Duodenal mucosa (tissue), 2 donors: ENCODE measurements at regions not wholly inside any gene's neighbourhood (a gene's known extent, or its start where the extent isn't known, plus 50 kb on each side); places are given as distances from the start of the nearest gene placed in this dataset.
"Not testable (repeated sequence)": the region's sequence is repeated elsewhere in the genome, so short reads cannot be mapped to it uniquely, and the experiment has no call there.

Source experiments
- H3K27ac ChIP-seq: one replicate; pipeline ENCODE4 v1.7.0; 2013; ENCODE audit warnings: low read depth, low read length
- H3K27me3 ChIP-seq, 2 donors: one replicate each; pipeline ENCODE4 v1.7.0; 2013; ENCODE audit warnings: low read length in 2 of 2, control low read depth in 1 of 2; ENCODE audit not compliant: insufficient read depth in 2 of 2, control insufficient read depth in 1 of 2
- H3K36me3 ChIP-seq, 2 donors: one replicate each; pipeline ENCODE4 v1.7.0; 2013; ENCODE audit warnings: low read length in 2 of 2, control low read depth in 1 of 2; ENCODE audit not compliant: insufficient read depth in 2 of 2, control insufficient read depth in 1 of 2
- H3K4me1 ChIP-seq, 2 donors: one replicate each; pipeline ENCODE4 v1.7.0; 2013; ENCODE audit warnings: low read length in 2 of 2, control low read depth in 1 of 2; ENCODE audit not compliant: insufficient read depth in 2 of 2, control insufficient read depth in 1 of 2
- H3K4me3 ChIP-seq, 2 donors: one replicate each; pipeline ENCODE4 v1.7.0; 2013; ENCODE audit warnings: low read length in 2 of 2, low read depth in 1 of 2
- H3K9ac ChIP-seq, 2 donors: one replicate each; pipeline ENCODE4 v1.7.0; 2013; ENCODE audit warnings: low read length in 2 of 2, low read depth in 1 of 2
- H3K9me3 ChIP-seq, 2 donors: one replicate each; pipeline ENCODE4 v1.7.0; 2013; ENCODE audit warnings: low read length in 2 of 2, control low read depth in 1 of 2; ENCODE audit not compliant: control insufficient read depth in 1 of 2

DNA sequence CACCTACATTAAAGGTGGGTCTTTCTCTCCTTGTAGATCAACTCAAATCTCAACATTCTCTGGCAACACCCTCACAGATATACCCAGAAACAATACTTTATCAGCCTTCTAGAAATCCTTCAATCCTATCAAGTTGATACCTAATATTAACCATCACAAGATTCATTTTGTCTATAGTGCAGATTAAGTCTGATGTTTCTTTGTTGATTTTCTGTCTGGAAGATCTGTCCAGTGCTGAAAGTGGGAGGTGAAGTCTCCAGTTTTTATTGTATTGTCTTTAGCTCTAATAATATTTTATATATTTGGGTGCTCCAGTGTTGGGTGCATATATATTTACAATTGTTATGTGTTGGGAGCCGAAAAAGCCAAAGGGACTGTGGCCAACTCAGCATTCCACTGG is 493.9 kb upstream of the ADGRB3 start:
- Histone ChIP-seq H3K4me1 (no peaks in the 10 kb centered on the region), H3K9ac (no peak overlapping the region), H3K9me3 (peaks cover 10 to 23% of the 10 kb centered on the region in 2 donors), H3K4me3 (no peak overlapping the region), H3K27ac (no peak overlapping the region), H3K36me3 (no peaks in the 10 kb centered on the region), H3K27me3 (no peaks in the 10 kb centered on the region)

DNA sequence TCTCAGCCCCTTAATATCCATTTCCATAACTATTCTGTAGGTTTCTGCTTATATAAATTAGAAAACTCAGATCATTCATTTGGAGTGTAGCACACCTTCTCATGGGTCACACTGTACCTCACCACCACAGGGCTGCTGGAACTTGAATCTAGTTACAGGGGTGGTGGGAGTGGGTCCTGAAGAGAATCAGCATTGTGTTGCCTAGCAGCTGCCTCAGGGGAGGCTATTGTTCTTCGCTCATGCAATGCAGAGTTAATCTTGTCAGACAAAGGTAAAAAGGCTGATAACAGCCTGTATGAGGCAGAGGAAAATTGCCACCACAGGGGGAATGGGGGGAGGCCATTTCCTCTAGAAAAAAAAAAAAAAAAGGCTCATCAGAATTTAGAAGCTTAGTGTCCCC is 496.0 kb upstream of the ADGRB3 start:
- no peaks in the 10 kb centered on the region for H3K4me1 ChIP-seq
- H3K4me3 ChIP-seq = no peak overlapping the region
- no peak overlapping the region for H3K27ac ChIP-seq
- H3K9me3 ChIP-seq = peaks cover 11 to 17% of the 10 kb centered on the region in 2 donors
- no peak overlapping the region for H3K9ac ChIP-seq
- H3K36me3 ChIP-seq = no peaks in the 10 kb centered on the region
- no peaks in the 10 kb centered on the region for H3K27me3 ChIP-seq

DNA sequence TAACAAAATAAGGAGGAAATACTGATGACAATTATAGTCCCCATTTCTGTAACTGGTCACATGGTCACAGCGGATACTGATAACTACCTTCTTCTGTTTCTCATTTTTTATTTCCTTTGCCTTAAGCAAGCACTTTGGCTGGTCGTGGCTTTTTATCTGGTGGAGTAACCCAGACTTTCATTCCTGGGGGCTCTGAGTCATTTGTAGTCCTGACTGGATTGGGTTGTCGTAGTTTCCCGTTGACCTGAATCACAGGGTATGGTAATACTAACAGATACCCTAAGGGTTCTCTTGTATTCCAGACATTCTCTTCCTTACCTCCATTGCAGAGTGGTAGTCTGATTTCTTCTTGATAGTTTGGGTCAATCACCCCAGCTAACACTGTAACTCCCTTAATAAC is 500.3 kb upstream of the ADGRB3 start:
- H3K27me3 ChIP-seq = no peaks in the 10 kb centered on the region
- no peak overlapping the region for H3K4me3 ChIP-seq
- H3K9me3 ChIP-seq = peaks cover 9 to 21% of the 10 kb centered on the region in 2 donors
- no peak overlapping the region for H3K9ac ChIP-seq
- no peaks in the 10 kb centered on the region for H3K36me3 ChIP-seq
- H3K4me1 ChIP-seq = no peaks in the 10 kb centered on the region
- H3K27ac ChIP-seq = no peak overlapping the region

DNA sequence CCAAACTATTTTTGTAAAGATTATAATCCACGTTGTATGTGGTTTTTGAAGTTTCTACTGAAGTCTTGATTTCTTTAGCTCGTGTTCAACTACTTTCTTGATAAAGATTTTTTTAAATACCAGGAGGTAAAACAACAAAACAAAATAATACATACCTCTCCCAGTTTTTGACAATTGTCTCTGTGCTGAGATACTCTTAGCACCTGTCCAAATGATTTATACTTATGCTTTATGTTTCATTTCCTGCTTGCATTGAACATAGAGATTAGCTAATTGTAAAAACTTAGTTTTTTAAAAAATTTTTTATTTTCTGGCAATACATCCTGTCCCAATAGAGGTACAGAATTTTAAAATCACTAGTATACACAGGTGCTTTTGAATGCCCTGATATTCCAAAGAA is 506.9 kb upstream of the ADGRB3 start:
- Histone ChIP-seq H3K27me3 (no peaks in the 10 kb centered on the region), H3K4me1 (no peaks in the 10 kb centered on the region), H3K4me3 (no peak overlapping the region), H3K27ac (no peak overlapping the region), H3K9me3 (peaks cover 0 to 4% of the 10 kb centered on the region in 2 donors), H3K9ac (no peak overlapping the region), H3K36me3 (no peaks in the 10 kb centered on the region)

DNA sequence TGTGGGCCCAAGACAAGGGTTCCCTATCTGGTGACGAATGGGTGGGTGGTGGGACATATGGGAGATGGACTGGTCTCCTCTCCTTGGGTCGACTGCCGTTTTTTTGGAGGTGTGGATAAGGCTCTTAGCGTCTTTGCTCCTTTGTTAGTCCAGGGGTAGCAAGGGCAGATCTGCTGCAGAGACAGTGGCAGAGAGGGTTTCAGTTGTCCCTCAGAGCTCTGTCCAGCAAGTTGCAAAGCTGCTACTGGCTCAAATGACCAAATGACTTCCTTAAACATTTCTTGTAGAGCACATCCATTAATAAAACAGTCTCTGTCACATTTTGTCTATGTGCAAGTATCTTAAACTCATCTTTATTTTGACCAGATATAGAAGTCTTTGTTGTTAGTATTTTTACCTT is 508.0 kb upstream of the ADGRB3 start:
- H3K9ac ChIP-seq = no peak overlapping the region
- no peak overlapping the region for H3K27ac ChIP-seq
- no peaks in the 10 kb centered on the region for H3K4me1 ChIP-seq
- no peak overlapping the region for H3K4me3 ChIP-seq
- H3K9me3 ChIP-seq = peaks cover 0 to 7% of the 10 kb centered on the region in 2 donors
- no peaks in the 10 kb centered on the region for H3K36me3 ChIP-seq
- H3K27me3 ChIP-seq = no peaks in the 10 kb centered on the region

DNA sequence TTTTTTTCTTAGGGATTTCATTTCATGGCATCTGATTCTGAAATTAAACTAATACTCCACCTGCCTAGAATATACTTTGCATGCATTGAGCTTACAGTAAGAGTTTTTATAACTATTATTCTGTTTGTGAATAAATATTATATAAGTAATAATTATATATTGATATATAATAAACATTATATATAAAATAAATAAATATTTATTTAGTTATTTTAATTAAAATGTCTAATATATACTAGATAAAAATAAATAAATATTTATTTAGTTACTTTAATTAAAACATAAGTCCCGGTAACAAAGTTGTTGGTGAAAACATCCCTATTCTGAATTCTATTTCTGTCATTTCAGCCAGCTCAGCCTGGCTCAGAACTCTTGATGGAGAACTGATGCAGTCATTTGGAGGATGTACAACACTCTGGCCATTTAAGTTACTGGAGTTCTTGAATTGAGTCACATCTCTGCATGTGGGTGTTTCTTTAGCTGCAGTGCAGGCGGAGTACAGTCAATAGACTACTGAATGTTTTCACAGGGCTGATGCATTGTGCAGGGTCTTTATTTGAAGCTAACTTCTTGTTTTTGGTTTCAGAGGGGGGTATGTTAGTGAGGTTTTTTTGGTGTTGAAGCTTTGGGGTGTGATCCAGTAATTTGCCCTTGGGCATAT is 508.9 kb upstream of the ADGRB3 start:
- Histone ChIP-seq H3K27ac (no peak overlapping the region), H3K27me3 (no peaks in the 10 kb centered on the region), H3K9ac (no peak overlapping the region), H3K4me3 (no peak overlapping the region), H3K9me3 (peaks cover 2 to 15% of the 10 kb centered on the region in 2 donors), H3K36me3 (no peaks in the 10 kb centered on the region), H3K4me1 (no peaks in the 10 kb centered on the region)

DNA sequence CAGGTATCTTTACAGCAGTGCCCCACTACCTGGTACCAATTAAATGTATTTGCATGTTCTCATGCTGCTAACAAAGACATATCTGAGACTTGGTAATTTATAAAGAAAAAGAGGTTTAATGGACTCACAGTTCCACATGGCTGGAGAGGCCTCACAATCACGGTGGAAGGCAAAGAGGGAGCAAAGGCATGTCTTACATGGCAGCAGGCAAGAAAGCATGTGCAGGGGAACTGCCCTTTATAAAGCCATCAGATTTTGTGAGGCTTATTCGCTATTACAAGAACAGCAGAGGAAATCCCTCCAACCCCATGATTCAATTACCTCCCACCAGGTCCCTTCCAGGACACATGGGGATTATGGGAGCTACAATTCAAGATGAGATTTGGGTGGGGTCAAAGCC is 512.1 kb upstream of the ADGRB3 start:
- not testable (repeated sequence) for H3K27ac ChIP-seq, H3K4me1 ChIP-seq

DNA sequence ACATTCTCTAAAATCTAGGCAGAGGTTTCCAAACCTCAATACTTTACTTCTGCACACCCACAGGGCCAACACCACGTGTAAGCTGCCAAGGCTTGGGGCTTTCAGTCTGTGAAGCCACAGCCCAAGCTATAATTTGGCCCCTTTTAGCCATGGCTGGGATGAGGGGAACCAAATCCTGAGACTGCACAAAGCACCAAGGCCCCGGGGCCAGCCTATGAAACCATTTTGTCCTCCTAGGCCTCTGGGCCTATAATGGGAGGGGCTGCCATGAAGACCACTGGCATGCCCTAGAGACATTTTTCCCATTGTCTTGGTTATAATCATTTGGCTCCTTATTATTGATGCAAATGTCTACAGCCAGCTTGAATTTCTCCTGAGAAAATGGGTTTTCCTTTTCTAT is 513.0 kb upstream of the ADGRB3 start:
- Histone ChIP-seq H3K27me3 (no peaks in the 10 kb centered on the region), H3K4me1 (no peaks in the 10 kb centered on the region), H3K27ac (no peak overlapping the region)

More for the DNA sequence above, 512.1 kb upstream of the ADGRB3 start:
- H3K9me3 ChIP-seq = peaks cover 2 to 15% of the 10 kb centered on the region in 2 donors
- H3K9ac ChIP-seq, H3K27me3 ChIP-seq, H3K4me3 ChIP-seq, H3K36me3 ChIP-seq: not testable (repeated sequence)

DNA sequence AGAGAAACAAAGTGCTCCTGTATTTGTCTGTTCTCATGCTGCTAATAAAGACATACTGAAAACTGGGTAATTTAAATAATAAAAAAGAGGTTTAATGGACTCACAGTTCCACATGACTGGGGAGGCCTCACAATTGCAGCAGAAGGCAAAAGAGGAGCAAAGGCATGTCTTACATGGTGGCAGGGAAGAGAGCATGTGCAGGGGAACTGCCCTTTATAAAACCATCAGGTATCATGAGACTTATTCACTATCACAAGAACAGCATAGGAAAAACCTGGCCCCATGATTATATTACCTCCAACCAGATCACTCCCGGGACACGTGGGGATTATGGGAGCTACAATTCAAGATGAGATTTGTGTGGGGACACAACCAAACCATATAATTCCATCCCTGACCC is 514.1 kb upstream of the ADGRB3 start:
- H3K9me3 ChIP-seq = peaks cover 2 to 15% of the 10 kb centered on the region in 2 donors
- H3K27me3 ChIP-seq, H3K9ac ChIP-seq, H3K36me3 ChIP-seq, H3K4me3 ChIP-seq, H3K4me1 ChIP-seq, H3K27ac ChIP-seq: not testable (repeated sequence)

More for the DNA sequence above, 513.0 kb upstream of the ADGRB3 start:
- no peaks in the 10 kb centered on the region for H3K36me3 ChIP-seq
- no peak overlapping the region for H3K9ac ChIP-seq
- no peak overlapping the region for H3K4me3 ChIP-seq
- H3K9me3 ChIP-seq = peaks cover 2 to 15% of the 10 kb centered on the region in 2 donors

DNA sequence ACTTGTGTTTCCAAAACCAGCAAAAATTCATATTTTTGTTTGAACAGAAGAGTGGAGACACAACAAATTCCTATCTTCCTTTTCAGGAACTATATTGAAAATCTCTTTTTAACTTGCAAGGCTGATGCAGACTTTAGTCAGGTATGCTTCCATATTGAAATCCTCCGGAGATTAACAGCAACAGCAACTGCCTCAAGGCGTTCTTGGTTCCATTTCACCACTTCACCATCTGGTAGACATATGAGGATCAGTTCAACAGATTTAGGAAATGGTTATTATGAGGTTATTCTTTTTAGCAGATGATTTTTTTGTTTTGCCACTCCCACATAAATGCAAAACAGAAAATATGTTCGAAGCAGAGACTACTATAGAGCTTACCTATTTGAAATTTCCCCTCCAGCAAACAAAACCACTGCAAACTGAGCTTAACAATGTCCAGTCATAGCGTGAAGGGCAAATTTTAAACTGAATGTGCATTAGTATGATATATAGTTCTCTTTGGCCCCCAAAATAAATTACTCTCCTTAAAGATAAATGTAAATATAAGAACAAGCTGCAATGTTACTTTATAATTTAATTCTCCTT is 520.5 kb upstream of the ADGRB3 start:
- no peak overlapping the region for H3K4me3 ChIP-seq
- H3K27ac ChIP-seq = no peak overlapping the region
- no peak overlapping the region for H3K9ac ChIP-seq
- H3K9me3 ChIP-seq = peaks cover 0 to 4% of the 10 kb centered on the region in 2 donors
- H3K27me3 ChIP-seq = no peaks in the 10 kb centered on the region
- no peaks in the 10 kb centered on the region for H3K36me3 ChIP-seq
- H3K4me1 ChIP-seq = no peaks in the 10 kb centered on the region
